ENCODE measurements at regions not wholly inside any gene's neighbourhood (a gene's known extent, or its start where the extent isn't known, plus 50 kb on each side); places are given as distances from the start of the nearest gene placed in this dataset.

DNA sequence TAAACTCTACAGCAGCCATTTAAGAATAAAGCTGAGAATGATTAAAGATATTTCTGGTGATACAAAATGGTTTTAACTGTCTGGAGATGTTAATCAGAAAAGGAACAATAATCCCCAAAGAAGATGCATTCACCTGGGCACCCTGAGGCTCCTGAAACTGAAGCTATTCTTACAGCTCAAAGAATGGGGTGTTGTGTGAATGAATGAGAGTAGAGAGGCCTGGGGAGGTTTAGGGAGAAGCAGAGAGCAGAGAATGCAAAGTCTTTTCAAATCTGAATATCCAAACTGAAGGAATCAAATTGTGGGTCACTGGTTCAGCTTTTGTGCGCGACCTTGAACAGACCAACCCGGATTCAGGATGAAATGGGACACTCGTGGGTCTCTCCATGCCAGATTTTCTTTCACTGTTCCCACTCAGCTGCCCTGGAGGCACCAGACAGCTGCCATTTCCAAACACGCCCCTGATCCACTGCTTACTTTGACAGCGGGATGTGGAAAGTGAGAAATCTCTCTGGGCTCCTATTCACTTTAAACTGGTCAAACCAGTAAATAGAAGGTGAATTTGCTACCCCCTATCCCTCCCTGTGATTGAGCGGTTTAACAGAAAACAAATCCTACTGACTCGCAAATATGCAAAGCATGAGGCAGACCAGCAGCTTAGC, 485.5 kb upstream of the THBS1 start:
- no peak for DNase-seq

DNA sequence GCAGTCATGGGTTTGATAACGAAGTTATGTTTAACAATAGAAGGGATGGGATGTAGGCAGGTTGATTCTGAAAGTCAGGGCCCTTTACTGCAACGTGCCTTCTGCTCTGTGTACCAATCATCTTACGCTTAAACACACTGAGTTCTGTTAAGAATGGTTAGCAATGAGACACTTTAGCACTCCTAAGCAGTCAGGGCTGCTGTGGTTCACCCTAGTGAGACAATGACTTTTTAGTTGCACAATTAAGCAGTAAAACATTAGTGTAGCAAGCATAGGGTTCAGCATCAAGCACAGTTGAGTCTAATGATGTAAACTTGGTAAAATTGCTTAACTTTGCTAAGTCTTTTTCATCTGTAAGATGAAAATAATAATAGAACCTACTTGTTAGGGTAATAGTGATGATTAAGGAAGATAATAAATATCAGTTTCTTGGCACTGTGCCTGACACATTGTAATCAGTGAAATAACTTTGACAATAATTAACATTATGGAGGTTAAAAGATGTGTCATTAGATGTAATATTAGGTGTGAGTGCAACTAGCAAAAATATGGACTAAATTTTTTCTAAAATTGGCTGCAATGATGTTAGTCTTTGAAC, 484.2 kb upstream of the THBS1 start:
- no peak for DNase-seq

DNA sequence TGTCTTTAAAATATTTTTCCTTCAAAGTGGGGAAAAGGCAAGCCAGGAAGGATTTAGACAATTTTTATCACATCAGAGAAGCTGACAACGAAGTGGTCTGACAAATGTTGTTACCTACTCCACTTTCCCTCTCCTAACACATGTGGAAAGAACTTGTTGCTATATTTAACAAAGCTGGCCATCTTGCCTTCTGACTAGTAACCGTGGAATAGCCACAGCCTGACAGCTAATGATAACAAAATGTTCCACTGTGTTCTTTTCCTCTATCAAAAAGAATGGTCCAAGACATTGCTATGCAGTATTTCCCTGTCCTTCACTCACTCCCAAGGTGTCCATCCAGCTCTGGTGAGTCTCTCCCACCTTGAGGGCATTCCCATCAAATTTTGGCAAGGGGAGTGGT, 481.4 kb upstream of the THBS1 start:
- no peak for DNase-seq

DNA sequence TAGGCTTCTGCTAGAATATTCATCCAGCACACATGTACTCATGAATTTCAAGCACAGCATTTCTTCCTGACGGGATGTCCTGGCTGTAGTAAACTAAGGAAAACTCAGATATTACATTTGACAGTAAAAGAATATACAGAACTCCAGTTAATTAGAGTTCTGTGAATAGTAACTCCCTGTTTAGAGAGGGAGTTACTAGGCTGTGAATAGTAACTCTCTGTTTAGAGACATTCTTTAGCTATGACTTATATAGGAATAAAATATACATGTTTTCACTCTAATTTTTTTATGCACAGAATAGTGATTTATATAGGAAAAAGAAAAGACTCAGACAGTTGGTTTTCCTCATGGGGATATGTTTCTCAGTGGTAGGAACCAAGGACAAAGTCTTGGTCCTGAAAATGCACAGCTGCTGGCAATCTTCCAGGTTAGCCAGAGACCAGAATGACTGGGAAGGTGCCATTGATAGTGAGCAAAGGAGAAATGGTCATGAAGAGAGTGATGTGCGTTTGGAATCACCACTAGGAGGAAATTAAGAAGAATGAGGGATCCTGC, 480.7 kb upstream of the THBS1 start:
- DNase-seq, result no peak

DNA sequence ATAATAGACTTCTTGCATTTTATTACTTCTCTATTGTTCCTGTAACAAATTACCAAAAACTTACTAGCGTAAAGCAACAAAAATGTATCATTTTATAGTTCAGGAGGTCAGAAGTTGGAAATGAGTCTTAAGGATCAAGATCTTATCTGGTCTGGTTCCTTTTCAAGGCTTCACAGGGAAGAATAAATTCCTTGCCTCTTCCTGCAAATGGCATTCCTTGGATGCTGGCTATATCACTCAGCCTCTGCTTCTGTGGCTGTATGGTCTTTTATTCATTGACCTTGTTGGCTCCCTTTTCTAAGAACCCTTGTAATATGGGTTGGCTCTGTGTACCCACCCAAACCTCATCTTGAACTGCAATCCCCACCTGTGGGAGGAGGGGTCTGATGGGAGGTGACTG, 478.4 kb upstream of the THBS1 start:
- no peak for DNase-seq

DNA sequence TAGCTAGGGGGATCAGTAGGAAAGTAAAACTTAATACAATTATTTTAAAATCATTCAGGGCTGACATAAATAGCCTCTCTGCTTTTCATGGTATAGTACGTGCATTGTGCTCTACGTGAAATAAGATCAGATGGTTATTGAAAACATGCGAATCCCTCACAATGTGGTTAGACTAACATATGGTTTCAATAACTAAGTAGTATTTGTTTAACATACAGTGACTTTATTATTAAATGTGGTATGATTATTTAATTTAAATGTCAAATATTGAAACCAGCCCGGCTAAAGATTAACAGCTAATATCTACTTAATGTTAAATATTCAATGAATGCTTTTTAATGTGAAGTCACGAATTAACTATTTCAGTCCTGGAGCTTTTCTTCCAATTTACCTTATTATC, 473.9 kb upstream of the THBS1 start:
- DNase-seq, result no peak

DNA sequence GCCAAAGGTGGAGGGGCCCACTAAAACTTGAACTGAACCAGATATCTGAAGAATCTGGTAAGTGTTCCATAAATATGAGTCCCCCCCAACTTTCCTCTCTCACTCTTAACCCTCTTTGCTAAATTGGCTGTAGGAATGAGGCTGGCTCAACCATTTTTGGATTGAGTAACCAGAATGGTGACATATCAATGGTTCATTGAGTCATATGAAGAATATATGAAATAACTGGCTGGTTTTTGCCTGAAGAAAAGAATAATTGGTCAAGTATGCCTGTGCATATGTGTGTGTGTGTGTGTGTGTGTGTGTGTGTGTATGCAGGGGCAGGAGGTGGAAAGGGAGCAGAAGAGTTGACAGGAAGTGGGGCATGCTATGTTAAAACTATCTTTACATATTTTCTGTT, 472.9 kb upstream of the THBS1 start:
- no peak for DNase-seq

DNA sequence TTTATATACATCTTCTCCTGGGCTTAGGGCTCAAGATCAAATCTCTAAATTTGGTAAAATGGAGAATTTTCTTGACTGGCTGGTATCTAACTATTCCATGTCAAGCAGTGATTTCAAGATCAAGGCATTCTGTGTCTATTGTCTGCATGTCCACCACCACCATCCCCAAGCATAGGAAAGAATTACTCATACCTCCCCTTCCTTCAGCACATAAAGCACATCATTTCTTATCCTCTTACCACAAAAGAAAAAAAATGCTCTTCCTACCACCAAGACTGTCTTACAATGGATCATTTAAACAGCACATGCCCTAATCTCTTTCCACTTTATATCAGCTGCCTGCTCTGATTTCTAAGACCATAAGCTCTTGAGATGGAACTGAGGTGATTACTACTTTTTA, 470.5 kb upstream of the THBS1 start:
- no peak for DNase-seq

DNA sequence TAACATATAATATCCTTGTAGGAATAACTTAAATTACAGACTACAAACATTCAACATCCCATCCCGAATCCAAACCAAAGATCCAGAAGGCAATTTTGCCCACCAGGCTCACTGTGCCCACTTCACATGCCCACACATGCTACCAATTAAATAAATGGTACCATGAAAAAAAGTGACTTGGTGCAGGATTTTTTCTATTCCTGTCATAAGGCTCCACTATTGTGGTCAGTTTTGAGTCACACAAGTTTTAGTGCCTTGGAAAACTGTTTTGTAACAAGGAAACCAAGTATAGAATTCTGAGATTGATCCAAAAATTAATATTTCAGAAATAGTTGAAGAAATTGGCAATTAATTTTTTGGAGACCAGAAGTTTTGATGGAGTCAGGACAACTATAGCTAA, 470.1 kb upstream of the THBS1 start:
- DNase-seq, result no peak

DNA sequence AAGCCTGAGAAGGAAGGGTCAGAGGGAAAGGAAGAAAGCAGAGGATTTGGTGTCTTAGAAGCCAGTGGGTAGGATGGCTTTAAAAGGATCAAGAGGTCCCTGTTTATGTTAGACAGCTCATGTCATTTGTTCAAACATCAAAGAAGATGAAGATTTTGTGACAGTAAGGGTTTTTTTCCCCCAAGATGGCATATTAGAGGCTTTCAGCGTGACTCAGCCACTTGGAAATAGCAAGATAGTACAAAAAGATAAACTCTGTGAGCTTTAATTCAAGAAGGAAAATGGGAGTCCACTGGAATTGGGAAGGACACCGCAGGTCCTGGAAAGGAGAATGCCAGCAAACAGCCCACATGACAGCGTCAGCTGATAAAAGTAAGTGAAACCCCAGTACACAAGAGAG, 467.1 kb upstream of the THBS1 start:
- no peak for DNase-seq

DNA sequence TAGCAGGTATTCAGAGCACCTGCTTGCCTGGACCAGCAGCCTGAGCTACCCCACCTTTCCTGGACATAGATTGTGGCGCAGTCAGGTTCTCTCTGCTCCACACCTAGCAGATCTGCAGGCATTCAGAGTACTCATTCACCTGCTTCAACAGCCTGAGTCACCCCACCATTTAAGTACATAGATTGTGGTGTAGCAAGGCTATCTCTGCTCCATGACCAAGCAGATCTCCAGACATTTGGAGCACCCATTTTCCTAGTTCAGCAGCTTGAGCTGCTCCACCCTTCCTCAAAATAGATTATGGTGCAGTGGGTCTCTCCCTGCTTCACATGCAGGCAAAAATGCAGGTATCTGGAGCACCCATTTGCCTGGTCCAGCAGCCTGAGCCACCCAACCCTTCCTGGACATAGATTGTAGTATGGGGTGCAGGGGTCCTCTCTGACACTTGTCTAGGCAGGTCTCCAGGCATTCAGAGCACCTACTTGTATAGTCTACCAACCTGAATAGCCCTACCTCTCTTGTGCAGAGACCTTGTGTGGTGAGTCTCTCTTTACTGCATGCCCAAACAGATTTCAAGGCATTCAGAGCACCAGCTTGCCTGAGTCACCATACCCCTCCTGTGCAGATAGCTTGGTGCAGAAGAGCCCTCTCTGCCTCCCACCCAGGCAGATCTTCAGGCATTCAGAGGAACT, 466.0 kb upstream of the THBS1 start:
- DNase-seq, result no peak

DNA sequence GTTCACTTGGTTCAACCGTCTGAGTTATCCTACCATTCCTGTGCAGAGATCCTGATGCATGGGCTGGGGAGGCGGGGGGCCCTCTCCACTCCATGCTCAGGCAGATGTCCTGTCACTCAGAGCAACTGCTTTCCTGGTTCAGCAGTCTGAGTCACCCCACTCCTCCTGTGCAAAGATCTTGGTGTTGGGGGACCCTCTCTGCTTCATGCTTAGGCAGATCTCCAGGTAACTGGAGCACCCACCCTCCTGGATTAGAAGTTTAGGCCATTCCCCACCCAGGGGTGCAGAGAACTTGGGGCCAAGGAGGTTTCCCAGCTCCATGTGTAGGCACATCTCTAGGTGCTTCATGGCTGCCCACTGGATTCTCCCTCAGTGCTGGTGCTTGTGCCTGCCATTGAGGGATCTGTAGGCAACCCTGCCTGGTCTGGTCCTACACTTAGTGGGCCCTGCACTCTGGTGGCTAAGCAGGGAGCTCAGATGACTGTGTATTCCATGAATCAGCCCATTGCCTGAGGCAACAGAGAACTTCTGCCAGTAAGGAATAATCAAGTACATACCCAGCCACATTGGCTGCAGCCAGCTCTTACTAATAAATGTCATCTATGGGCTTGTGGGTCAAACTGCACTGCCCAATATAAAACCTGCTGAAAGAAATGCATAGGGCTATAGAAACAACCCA, 465.4 kb upstream of the THBS1 start:
- no peak for DNase-seq

DNA sequence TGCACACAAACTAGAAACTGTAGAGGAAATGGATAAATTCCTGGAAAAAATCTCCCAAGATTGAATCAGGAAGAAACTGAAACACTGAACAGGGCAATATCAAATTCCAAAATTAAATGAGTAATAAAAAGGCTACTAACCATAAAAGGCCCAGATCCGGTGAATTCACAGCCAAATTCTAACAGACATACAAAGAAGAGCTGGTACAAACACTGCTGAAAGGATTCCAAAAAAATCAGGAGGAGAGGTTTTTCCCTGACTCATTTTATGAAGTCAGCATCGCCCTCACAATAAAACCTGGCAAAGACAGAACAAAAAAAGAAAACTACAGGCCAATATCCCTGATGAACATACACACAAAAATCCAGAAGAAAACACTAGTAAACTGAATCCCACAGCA, 462.4 kb upstream of the THBS1 start:
- no peak for DNase-seq

DNA sequence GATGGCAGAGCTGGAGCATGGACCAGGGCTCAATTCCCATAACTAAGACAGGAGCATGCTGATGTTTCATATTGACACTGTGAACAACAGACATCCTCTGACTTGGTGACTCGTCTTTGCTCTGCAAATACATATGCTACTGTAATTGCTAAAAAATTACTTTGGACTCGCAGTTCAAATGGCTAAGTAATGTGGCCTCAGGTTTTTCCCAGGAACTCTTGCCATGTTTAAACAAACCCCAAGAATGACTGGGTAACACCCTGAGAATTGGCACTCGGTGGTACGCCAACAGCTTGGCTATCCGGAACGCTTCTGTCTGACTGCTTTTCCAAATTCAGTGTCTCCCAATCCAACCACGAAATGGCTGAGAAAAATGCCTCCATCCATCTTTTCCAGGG, 456.7 kb upstream of the THBS1 start:
- DNase-seq, result no peak

DNA sequence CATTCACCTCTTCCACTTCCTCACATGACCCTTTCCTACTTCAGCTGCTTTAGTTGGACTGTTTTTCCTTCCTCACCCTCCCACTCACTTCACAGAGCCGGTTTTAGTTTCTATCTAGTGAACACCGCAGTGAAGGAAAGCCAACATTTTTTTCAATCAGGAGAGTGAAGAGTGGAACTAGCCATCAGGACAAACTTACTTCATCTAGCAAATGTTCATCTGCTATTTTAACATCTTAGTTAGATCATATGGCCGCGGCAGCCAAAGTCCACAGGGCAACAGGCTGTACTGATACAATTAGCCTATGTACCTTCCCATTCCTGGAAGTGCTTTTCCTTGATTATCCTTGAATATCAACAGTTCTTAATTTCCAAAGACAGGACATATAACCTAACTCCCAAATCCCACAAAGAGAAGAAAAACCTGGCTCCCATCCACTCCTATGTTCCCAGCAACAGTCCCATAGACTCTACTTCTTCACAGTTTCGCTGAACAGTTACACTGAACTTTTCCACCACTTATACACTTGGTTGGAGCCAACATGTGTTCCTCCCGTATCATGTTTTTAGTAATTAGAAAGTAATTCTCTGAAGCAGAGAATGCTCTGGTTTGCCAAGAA, 456.2 kb upstream of the THBS1 start:
- no peak for DNase-seq

DNA sequence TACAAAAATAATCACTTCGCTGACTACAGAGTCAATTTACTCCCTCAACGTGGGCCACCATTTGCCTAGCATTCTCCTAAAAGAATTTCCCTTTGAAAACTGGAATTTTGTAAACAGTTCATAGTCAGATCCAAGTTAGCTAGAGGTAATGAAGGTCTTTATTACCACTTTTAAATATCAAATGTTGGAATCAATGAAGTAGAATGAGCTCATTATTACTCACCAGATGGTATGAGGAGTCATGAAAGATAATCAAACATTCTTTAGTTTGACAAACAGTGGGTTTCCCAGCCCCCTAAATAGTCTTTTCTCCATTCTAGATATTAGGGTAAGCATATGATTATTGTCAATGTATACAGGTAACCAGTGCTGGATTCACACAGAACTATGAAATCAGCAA, 455.7 kb upstream of the THBS1 start:
- DNase-seq, result no peak

DNA sequence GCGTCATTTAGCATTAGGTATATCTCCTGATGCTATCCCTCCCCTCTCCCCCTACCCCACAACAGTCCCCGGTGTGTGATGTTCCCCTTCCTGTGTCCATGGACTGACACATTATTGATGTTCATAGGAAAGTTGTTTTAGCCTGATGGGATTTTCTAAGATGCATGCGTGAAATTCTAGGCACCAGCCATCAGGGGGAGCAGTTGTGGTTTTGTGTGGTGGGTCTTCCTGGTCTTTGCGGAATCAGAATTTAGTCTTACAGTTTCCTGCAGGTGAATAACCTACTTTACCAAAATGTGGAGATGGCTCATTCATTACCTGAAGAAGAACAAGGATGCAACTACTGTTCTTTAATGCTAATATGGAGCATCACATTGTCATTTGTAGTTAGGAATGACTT, 455.0 kb upstream of the THBS1 start:
- DNase-seq, result peak; percentile 15

DNA sequence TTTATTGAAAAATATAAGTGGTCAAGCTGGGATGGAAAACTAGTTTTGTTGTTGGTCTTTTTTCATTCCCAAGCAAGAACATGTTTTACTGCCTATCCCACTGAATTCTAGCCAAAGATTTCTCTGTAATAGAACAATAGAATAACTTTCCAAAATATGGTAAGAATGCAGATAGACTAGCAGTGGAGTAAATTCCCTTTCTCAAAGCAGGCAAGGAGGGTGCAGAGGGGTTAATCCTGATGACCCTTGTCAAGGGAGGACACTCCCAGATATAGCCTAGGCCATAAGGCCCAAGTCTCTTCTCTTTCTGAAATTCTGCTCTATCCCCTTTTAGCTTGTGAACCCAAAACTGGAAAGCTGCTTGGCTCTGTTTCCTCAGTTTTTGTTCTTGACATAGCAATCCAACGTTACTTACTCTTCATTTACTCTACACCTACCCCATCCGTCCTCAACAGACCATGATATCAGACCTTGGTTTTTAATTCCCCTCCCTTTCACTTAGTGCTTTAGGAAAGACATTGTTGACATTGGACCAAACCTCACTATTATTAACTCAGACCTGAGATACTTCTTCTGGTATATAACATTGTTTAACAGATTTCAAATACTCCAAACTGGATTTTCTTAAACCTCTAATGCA, 453.6 kb upstream of the THBS1 start:
- no peak for DNase-seq

DNA sequence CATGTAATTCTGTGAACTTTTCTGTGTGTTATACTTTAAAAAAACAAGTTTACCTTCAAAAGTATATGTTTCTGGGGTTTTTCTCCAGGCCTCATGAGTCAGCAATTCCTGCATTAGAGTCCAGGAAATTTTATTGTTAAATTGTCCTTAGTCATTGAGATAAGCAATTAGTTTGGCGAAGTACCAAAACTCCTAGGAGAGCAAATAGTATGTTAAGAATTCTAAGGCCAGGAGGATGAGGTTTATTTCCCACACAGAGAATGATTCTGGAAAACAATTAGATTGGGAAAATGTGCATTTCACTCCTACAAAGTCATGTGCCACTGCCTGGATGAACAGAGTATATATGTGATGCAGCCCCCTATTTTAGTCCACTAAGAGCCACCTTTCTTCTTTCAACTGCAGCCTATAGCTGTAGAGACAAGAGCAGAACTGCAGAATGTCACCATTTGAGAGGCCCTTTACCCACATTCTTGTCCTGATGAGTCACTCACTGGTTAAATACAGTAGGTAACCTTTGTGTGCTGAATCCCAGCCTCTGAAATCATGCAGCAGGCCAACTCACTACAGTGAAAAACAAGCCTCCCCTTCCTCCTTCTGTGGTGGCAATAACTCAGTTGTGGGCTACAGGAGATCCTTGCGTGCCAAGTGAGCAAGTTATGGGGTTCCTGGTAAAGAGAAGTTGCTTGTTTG, 452.8 kb upstream of the THBS1 start:
- DNase-seq, result peak; percentile 15

DNA sequence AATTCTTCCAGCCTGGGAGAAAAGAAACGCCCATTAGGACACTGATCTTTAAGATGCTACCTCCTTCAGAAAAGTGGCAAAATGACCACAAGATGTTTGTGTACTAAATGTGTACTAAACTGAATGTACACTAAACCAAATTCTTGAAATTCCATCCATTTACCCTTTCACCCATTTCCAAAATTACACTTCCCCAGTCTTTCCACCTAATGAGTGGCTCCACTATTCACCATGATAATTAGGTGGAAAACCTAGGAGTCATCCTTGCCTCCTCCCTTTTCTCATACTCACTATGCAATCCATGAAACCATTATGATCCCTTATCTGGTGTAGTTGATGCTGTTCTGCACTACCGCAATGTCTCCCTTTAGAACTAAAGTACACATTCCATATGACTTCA, 452.1 kb upstream of the THBS1 start:
- no peak for DNase-seq

DNA sequence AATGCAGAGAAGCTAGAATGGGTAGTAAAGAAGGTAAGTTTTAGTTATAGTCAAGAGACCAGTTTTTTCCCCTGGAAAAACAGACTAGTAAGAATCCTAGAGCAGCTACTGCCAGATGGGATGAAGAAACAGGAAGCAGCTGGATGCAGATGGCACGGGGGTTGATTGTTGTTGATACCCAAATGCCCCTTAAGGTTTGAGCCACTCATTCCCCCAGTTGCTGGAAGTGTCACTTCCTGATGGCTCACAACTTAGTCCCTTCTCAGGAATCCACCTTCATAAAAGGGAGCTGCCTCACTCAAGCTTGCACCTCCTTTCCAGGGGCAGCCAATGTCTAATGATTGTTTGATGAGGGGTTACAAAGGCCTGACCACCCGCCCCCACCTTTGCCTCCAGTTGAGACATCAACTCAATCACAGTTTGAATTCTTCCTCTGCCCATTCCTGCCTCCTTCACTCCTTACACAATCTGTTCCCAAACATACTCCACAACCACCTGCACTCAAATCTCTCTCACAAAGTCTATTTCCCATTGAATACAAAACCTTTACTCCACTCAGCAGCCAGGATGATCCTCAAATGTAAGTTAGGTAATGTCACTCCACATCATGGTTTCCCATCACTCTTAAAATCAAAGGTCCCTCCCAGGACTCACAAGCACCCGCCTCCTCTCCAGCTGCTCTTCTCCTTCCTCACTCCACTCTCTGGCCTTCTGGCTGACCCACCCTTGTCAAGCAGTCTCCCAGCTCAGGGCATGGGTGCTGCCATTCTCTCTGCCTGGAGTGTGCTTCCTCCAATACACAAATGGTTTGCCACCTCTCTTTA, 450.1 kb upstream of the THBS1 start:
- no peak for DNase-seq

Data from 8988T (cell line).